ENCODE measurements at regions not wholly inside any gene's neighbourhood (a gene's known extent, or its start where the extent isn't known, plus 50 kb on each side); places are given as distances from the start of the nearest gene placed in this dataset.
A peak's percentile ranks its signal among the peaks of the same experiment; 100 is the strongest.

DNA sequence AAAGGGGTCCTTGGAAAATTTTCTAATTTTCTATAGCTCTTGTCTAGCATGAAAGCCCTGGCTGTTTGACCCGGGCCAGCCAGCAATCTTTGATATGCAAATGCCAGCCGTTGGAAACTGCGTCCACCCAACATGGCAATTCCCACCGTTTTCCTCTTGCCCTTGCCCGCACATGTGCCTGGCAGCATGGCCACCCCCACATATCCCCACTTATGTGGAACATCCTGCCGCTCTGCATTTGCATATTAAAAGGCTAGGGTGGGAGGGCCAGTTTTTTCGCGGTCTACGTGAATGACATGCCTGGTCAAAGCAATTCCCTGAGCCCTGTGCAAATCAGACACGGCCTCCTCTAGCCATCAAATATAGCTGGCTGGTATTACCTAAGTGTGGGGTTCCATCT, 110.3 kb upstream of the TDRD3 start:
- ATAC-seq, result no peak
- DNase-seq, result no peak

DNA sequence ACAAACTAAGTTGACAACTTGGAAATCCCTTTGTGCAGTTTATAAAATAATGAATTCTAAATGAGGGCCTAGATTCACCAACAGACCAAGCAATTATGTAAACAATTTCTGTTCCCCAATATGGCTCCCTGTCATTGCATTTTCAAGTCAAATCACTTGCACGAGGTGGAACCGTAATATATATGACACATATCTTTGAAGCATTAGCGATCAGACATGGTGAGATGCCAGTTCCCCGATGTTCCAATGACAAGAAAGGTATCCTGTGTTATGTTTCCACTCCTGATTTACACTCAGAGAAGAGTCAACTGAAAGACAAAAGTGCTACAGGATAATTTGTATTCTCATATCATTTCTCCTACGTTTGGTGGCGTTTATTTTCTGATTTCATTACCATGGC, 108.5 kb upstream of the TDRD3 start:
- no peak for ATAC-seq

DNA sequence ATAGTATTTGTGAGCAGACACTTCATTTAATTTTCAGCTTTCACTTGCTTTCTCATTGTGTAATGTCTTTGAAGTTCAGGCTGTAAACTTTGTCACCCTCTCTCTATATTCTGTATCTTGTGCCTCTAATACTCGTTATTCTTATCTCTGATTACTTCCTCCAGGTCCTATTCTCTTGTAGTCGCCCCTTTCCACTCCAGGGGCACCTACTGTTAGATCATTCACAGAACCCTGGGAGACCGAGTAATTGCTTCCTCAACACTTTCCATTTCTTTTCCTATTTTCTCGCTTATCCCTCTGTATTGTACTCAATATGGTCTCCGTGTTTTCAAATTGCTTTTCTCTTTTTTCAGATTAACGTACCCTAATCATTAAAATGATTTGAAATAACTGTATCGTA, 93.9 kb upstream of the TDRD3 start:
- DNase-seq (no peak), ATAC-seq (no peak)

More for the DNA sequence above, 108.5 kb upstream of the TDRD3 start:
- no peak for DNase-seq

DNA sequence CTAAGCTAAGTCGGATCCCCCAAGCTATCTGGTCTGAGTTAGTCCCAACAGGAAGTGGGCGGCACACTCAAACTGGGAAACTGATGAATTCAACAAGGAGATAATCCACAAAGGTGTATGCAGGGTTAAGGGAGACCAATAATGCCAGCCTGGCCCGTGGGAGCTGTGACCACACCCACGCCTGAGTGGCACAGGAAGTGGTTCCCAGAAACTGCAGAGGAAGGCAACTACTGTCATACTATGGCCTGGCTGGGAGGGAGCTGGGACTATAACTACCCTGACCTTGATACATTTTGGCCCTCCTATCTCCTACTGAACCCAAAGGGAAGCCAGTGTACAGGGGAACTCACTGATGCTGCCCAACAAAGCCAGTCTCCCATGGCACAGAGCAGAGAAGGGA, 85.5 kb upstream of the TDRD3 start:
- DNase-seq (no peak), ATAC-seq (no peak)

DNA sequence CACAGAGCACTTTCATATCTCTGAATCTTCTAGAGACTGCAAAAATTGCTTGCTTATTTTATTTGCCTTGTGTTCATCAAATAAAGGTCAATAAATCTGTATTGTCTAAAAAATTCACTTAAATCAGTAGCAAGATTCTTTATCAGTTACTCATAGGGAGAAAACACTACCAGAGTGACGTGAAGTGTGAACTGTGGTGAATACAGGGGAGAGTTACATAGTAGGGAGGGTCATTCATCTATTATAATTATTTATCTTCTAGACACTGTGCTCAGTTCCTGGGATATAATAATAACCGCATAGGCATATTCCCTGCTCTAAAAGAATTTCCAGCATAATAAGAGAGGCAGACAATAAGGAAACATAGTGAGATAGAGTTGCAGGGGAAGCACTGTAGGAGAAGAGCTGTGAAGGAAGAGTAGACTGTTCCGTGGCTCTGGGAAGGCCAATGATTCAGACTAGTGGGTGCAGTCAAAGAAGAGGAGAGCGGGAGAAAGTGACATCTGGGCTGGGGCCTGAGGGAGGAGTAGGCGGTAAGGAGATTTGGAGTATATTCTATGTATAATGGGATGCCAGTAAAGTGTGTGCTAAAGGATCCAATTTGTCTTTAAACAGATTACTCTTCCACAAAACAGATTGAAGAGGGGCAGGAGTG, 84.0 kb upstream of the TDRD3 start:
- DNase-seq, result no peak
- no peak for ATAC-seq

DNA sequence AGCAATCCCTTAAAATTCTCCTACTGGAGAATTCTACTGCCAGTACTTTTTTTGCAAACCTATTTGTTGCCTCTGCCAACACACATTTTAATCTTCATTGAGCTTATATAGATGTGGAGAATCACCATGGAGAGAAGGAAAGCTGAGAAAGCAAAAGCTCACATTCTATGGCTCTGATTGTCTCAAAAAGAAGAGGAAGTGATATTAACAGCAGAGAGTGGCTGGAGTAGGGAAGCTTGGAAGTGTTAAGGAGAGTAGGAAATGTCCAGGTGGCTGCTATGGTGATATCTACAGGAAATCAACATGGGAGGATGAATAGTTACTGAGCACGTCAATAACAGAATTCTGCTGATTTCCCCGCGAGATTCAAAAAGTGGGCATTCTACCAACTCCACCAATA, 78.8 kb upstream of the TDRD3 start:
- DNase-seq (no peak), ATAC-seq (no peak)

DNA sequence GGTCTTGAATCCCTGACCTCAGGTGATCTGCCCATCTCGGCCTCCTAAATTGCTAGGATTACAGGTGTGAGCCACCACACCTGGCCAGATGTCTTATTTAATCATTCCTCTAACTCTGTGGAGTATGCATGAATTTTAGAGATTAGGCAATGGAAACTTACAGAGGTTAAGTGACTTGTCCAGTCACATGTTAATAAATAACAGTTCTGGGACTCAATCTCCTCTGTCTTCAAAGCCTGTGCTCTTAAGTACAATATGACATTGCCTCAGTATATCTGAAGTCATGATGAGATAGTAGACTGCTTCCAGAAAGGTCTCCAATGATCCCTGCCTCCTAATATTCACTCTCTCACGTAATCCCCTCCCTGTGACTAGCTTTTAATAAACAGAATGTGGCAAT, 72.9 kb upstream of the TDRD3 start:
- ATAC-seq (no peak), DNase-seq (no peak)

DNA sequence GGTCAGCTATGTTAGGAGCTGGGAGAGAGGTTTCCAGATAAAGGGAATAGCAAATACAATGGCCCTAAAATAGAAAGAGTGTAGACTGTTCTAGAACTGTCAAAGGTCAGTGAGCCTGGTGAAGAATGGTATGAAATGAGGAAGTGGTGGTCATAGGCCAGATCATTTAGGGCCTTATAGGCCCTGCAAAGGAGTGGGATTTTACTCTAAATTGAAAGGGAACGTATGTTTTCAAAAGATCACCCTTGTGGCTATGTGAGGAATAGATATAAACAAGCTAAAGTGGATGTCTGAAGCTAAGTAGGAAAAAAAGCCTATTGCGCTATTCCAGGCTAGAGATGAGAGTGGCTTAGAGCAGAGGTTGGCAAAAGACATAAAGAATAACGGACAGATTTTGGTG, 70.7 kb upstream of the TDRD3 start:
- no peak for ATAC-seq
- DNase-seq, result no peak

DNA sequence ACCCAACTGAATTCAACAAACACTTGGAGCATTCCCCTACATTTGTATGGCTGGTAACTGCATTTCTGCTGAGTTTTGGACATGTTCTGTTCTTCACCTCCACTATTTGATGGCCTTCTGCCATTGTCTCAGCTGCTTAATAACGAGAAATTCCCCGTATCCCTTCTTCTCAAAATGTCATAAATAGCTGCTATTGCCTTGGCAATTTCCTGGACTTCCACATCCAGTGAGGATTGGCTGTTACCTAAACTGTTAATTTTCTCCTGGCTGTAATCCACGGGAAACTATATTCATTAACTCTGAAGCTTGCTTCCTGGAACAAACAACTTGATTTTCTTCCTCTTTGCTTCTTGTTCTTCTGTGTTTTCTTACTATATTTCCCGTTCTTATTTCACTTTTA, 69.5 kb upstream of the TDRD3 start:
- ATAC-seq (no peak), DNase-seq (no peak)

DNA sequence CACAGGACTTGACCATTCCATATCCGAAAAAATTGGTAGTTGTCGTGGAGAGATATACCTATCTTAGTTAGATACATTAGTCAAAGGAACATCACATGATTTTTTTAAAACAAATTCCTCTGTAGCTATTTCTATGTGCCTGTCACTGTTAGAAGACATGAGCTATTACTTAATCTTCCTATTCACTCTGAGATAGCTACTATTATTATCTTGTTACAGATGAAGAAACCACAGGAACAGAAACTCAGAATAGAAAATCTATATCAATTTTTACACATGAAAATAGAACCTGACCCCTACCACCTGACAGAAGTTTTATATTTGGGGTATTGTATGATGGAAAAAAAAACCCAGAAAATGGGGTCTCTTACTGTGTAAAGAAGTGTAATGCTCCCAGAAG, 68.9 kb upstream of the TDRD3 start:
- DNase-seq, result no peak
- ATAC-seq, result no peak

DNA sequence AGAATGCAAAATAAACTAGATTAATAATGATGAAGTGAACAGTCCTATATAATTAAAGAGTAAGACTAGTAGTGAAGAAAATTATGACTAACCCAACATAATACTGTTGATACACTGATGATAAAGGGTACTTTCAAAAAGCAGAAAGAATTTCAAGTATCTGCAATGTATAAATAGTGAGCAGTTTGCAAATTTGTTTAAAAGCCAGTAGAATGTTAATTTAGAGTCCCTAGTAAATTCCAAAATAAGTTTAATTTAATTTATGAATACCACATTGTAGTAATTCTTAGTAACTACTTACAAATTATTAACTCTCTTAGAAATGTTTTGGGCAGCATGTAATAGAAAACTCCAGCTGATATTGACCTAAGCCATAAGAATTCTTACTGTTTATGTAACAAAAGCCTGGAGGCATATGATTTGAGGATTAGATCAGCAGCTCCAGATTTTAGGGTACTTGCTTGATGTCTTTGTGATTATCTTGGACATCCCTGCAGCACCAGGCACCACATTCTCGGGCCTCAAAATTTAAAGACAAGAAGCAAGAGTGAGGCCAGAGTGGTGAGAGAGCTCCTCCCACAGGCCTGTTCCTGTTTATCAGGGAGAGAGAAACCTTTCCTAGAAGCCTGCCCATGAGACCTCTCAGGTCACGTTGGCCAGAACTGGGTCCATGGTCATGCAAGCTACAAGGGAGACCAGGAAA, 67.6 kb upstream of the TDRD3 start:
- peak; percentile 16 for DNase-seq
- ATAC-seq, result no peak

DNA sequence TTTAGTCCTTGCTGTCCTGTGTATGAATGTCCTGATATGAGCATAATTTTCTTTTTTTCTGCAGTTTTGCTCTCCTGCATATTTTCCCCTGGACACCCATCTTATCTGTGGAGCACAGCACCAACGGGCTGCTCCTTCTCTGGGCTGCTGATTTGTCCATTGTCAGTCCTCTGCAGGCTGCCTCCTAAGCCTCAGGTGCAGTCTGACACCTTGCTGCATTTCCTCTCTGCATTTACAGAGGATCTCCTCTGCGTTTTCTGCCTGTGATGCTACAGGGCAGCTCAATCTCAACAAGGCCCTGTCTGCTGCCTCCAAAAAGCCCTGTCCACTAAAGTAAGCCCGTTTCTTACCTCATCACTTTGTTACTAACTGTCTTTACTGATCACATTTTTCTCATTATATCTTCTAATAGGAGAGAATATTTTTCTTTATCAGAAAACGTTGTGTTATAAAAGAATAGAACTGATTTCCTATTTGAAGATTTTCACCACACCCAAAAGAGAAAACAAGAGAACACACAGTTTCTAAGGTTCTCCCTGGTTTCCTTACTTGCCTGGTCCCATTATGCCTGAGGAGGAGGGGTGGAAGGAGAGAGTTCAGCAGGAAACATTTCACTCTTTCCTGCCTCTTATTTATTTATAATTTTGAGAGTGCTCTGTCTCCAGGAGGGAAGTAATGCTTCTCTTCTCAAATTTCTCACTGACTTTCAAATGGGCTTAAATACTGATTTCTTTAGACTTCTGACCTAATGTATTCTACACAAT, 65.6 kb upstream of the TDRD3 start:
- ATAC-seq (no peak), DNase-seq (no peak)

DNA sequence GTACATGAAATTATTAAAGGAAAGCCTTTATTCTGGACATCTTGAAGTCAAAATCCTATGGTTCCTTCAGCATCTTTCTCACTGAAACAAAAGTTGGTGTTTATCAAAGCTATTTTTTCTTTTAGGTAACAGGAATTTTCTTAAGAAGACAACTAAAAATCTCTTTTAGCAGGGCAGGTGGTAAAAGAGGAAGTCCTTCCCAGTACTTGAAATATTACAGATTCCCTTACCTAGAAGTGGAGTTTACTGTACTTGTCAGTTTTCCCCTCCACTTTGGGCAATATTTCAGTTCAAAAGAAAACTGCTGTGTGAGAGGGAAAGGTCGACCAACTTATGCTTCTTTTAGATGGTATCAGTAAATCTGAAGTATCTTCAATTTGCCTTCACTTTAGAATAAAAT, 64.3 kb upstream of the TDRD3 start:
- DNase-seq (no peak), ATAC-seq (no peak)

DNA sequence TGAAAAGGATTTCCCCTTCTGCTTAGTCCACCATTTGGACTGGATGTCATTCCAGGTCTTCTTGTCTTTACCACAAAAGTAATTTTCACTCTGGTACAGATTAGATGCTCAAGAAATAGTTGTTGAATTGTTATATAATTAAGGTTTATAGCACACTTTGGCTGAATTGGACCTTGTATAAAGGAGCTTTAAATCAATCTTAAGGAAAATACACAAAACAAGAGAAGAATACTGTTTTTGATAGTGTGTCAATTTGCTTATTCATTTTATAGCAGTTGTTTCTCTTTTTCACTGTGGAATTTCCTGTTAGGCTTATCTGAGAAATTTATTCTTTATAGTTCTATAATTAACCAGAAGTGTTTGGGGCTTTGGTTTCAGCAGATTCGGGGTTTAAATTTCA, 62.7 kb upstream of the TDRD3 start:
- ATAC-seq, result no peak
- DNase-seq, result no peak

DNA sequence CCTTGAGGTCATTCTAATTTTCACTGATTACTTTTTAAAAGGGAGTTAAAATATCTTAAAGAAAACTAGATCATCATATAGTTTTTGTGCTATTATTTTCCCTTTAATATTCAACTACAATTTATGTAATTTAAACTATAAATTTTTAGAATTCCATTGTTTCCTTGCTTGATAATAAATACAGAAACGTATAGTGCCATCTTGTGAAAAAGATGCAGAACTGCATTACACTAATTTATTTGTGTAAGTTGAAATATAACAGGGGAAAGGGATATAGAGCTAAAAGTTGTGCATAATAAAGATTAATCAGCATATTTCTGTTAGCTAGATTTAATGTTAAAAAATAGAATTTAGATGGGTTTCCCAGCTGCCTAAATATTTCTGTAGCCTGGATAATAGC, 61.5 kb upstream of the TDRD3 start:
- ATAC-seq (no peak), DNase-seq (no peak)

DNA sequence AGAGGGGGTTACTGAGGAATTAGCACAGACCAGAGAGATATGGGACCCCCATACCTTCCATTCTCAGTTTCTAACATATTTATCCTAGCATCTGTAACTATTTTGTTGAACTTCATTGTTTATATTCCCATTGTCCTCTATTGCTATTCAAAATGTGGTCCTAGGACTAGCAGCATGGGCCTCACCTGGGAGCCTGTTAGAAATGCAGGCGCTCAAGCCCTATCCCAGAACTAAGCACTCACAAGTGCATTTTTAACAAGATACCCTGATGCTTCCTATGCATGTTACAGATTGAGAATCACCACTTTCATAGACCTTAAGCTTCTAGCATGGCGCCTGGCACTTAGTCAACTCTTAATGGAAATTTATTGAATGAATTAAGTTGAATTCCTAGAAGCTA, 58.3 kb upstream of the TDRD3 start:
- DNase-seq (no peak), ATAC-seq (no peak)

DNA sequence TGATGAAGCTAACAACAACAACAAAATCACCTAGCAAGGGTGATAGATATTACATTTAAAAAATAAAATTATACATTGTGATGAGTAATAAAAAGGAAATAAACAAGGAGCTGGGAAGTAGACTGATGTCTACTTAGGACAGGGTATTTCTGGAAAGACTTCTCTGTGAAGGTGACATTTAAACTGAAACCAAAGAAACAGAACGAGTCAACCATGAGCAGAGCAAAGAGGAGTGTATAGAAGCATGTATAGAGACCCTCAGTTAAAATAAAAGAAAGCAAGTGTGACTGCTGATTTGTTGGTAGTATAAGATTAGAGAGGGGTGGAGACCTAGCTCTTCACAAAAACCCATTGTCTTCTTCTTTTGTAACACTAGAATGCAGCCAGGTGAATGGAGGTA, 53.0 kb upstream of the TDRD3 start:
- DNase-seq (no peak), ATAC-seq (peak; percentile 36)

DNA sequence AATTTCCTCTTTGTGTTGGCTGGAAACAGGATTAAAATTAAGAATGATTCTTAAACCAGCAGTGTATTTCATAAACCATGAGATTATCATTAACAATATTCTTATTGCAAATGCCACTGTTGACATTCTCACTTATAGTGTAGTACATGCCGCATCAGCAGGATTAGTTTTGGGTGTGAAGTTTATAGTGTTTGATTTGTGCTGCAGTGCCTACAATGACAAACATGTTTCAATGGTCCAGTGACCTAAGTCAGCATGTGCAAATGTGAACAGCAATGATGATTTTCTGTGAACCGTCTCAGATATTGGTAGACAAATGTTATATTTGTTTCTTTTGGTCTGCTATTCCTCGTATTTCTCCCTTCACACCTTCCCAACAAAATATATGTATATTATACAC, 49.8 kb upstream of the TDRD3 start:
- DNase-seq, result no peak

More for the DNA sequence above, 49.8 kb upstream of the TDRD3 start:
- ATAC-seq, result no peak

Measured in stimulated activated naive CD8-positive, alpha-beta T cell treated with anti-CD3 and anti-CD28 coated beads, Interleukin-15, Interleukin-2, amounts not matched to agents 100 U/mL and 50 U/mL, for 24 hours (primary cell).